GM19438 (cell line): ENCODE measurements at regions not wholly inside any gene's neighbourhood (a gene's known extent, or its start where the extent isn't known, plus 50 kb on each side); places are given as distances from the start of the nearest gene placed in this dataset.

Experiments used
- ATAC-seq: cut with Tn5 transposase; IDR thresholded peaks from one replicate; pipeline ENCODE4 v1.9.1; 2021; ENCODE audit warnings: low read depth; ENCODE audit not compliant: unreplicated experiment

DNA sequence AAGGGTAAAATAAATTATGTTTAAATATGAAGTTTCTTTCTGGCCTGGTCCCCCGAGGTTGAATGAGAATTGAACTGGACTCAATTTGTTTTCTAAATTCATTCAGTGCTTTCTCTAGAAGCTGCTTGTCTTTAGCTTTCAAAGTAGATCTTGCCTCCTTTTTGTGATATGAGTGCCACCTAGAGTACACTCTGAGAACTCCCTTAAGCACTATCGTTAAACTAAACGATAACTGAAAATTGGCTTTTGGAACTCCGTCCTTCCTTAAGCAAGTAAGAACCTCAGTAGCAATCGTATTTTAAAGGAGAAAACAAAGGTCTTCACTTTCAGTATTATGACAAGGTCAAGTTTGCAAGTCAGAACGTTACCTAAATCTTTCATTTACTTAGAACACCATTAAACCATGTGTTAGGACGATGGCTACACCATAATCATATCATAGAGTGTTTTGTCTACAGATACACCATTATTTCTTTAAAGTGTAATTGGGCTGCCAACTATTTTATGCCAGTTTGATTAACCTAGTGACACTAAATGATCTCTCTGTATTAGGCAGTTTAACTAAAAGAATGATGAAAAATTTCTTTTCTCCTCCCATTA, 364.8 kb downstream of the SNAPC1 start:
- ATAC-seq = peak; percentile 60

- ATAC-seq = no peak
Measured at GRCh38 chr14:62130441-62130840, 368.2 kb downstream of the SNAPC1 start.

DNA sequence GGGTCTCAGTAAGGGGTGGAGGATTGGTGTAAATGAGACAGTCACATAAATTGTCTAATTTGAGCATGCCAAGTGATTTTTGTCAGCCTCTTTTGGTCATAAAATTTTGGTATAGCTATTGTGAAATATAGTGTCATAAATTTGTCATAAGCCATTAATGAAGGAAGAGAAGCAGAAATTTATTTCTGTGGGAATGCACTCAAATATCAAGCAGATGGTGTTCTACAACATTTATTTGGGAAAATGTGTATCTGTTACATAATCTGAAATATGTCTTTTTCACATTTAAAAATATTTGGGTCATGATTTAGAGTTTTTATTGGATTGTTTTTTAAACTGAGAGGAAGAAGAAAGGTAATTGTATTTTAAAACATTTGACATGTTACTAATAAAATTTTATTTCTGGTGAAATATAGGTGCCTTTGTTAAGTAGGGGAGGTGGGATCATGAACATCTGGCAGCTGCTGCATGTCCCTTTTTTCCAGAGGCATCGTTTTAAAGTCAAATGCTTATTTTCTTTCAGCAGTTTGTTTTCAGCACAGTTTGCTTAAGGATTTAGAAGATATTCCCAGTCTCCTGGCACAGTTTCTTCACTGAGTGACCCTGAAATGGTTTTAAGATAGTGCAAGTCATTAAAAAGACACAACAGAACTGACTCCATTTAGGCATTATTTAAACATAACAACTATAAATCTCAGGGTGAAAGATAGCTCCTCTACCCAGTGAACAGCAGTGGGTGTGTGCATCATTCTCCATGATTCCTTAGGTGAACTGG, 371.7 kb downstream of the SNAPC1 start:
- no peak for ATAC-seq

DNA sequence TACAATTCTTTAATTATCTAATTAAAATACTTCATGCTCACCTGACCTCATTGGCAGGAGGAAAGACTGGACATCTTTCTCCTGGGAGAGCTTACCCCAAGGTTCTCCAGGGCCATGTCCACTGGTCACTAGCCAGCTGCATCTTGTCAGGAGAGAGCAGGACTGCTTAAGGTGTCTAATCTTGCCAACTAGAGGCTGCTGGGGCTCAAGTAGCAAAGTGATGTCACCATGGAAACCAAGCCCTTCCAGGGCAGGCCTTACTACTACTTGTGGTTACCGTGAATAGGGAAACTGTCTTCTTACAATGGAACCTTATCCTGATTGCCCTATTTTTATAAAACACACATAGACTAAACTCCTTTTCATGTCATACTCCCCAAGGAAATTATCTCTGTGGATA, 376.4 kb downstream of the SNAPC1 start:
- no peak for ATAC-seq

GRCh38 chr14:62141139-62141538, 378.9 kb downstream of the SNAPC1 start:
- no peak for ATAC-seq

- no peak for ATAC-seq
Measured at GRCh38 chr14:62143245-62143644, 381.0 kb downstream of the SNAPC1 start.

- no peak for ATAC-seq
Measured at GRCh38 chr14:62144863-62145262, 382.6 kb downstream of the SNAPC1 start.

- no peak for ATAC-seq
Measured at GRCh38 chr14:62146030-62146429, 383.8 kb downstream of the SNAPC1 start.

DNA sequence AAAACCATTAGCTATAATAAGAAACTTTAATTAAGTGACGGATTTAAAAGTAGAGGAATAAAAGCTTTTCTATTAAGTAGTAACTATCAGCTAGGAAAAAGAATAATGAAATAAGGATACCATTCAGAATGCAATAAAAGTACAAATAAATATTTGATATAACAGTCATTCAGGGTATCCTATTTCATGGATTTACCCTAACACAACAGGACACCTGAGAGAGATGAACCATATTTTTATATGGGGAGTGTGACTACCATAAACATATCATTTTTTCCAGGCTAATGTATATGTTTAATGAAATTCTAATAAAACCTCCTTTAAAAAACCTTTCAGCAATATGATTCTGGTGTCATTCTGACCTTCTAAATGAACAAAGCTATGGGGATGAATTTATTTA, 393.8 kb downstream of the SNAPC1 start:
- no peak for ATAC-seq

- ATAC-seq = no peak
Measured at GRCh38 chr14:62158779-62159178, 396.6 kb downstream of the SNAPC1 start.

GRCh38 chr14:62159314-62159713, 397.1 kb downstream of the SNAPC1 start:
- ATAC-seq = no peak

GRCh38 chr14:62162998-62163589, 400.9 kb downstream of the SNAPC1 start:
- no peak for ATAC-seq

DNA sequence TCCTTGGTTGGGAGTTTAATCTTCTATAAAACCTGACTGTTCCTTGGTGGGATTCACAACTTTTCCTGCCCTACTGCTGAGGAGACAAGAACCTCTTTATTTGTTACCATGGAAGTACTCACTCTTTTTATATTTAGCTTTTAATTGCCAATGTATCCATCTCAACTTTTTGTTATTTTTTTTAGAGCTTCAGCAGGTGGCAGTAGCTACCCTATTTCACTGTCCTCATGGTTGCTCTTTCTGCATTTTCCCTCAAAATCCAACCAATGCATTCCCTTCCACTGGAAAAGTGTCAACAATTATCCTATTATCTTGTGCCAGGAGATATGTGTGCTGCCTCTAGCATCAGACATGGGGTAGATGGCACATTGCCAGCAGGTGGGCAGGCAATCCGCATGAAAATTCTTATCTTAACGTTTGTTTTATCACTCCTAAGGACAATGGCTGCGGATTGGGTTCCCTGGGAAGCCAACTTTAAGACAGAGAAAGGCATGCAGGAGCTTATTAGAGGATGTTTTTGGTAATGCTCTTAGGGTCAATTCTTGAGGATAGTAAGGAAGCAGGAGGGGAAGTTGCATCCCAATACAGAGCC, 406.4 kb downstream of the SNAPC1 start:
- ATAC-seq = no peak

GRCh38 chr14:62179367-62180018, 417.3 kb downstream of the SNAPC1 start:
- ATAC-seq = no peak

- ATAC-seq = no peak
Measured at GRCh38 chr14:62181591-62181990, 419.4 kb downstream of the SNAPC1 start.

- no peak for ATAC-seq
Measured at GRCh38 chr14:62185078-62185477, 422.9 kb downstream of the SNAPC1 start.

DNA sequence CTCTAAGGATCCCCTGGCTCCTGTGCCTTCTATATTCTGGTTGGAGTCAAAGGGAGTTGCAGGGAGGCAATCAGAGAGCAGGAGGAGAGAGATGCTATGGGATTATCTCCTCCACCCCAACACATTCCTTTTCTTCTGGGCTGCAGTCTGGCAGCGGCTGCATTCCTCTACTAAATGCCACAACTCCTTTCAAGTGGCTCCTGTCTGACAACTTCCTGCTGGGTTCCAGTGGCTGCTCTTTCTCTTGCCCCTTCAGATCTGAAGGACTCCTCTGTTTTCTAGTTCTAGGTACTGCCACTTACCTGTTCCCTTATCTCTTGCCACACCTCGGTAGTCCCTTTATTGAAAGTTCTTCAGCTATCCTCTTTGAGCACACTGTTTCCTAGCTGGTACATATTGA, 425.0 kb downstream of the SNAPC1 start:
- no peak for ATAC-seq

- ATAC-seq = no peak
Measured at GRCh38 chr14:62189698-62190097, 427.5 kb downstream of the SNAPC1 start.

- ATAC-seq = no peak
Measured at GRCh38 chr14:62206456-62206855, 444.2 kb downstream of the SNAPC1 start.

GRCh38 chr14:62209287-62209899, 447.2 kb downstream of the SNAPC1 start:
- no peak for ATAC-seq

DNA sequence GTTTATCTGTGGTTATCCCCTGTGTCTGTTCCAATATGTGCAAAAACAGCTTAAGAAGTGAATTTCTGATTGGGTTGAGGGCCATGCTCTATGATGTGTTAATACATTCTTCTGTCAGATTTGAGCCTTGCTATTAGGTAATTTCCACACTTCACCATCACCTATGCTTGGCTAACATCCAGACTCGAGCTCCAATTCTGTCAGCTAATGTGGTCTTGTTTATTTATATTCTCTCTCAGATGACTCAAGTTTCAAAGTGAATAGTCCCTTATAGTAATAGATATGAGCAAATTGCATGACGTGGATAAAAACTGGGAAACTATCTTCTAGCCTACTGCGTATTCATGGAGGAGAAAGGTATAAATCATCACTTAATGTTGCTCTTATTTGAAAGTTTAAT, 451.3 kb downstream of the SNAPC1 start:
- ATAC-seq = no peak
